ENCODE measurements at regions not wholly inside any gene's neighbourhood (a gene's known extent, or its start where the extent isn't known, plus 50 kb on each side); places are given as distances from the start of the nearest gene placed in this dataset.

GRCh38 chr22:27347951-27348350 lies 453.6 kb downstream of the MN1 start:
- DNase-seq (ENCODE audit: low read depth): no peak

GRCh38 chr22:27348634-27349033 lies 452.9 kb downstream of the MN1 start:
- no peak for DNase-seq (ENCODE audit: low read depth)

GRCh38 chr22:27349456-27349855 lies 452.1 kb downstream of the MN1 start:
- DNase-seq (ENCODE audit: low read depth): no peak

- no peak for DNase-seq (ENCODE audit: low read depth)
These were observed 451.2 kb downstream of the MN1 start for GRCh38 chr22:27350306-27350705.

- no peak for DNase-seq (ENCODE audit: low read depth)
These were observed 449.1 kb downstream of the MN1 start for GRCh38 chr22:27352426-27352825.

GRCh38 chr22:27358096-27358870 lies 443.3 kb downstream of the MN1 start:
- no peak for DNase-seq (ENCODE audit: low read depth)

GRCh38 chr22:27370269-27370668 lies 431.3 kb downstream of the MN1 start:
- DNase-seq (ENCODE audit: low read depth): no peak

- DNase-seq (ENCODE audit: low read depth): no peak
These were observed 430.6 kb downstream of the MN1 start for GRCh38 chr22:27370987-27371386.

GRCh38 chr22:27372364-27372763 lies 429.2 kb downstream of the MN1 start:
- DNase-seq (ENCODE audit: low read depth): no peak

GRCh38 chr22:27372969-27373670 lies 428.4 kb downstream of the MN1 start:
- DNase-seq (ENCODE audit: low read depth): no peak

- DNase-seq (ENCODE audit: low read depth): no peak
These were observed 423.9 kb downstream of the MN1 start for GRCh38 chr22:27377501-27378295.

GRCh38 chr22:27378311-27378800 lies 423.2 kb downstream of the MN1 start:
- no peak for DNase-seq (ENCODE audit: low read depth)

GRCh38 chr22:27378995-27379394 lies 422.6 kb downstream of the MN1 start:
- no peak for DNase-seq (ENCODE audit: low read depth)

- DNase-seq (ENCODE audit: low read depth): no peak
These were observed 420.7 kb downstream of the MN1 start for GRCh38 chr22:27380855-27381254.

- no peak for DNase-seq (ENCODE audit: low read depth)
These were observed 420.0 kb downstream of the MN1 start for GRCh38 chr22:27381552-27381951.

- no peak for DNase-seq (ENCODE audit: low read depth)
These were observed 419.4 kb downstream of the MN1 start for GRCh38 chr22:27381960-27382742.

- no peak for DNase-seq (ENCODE audit: low read depth)
These were observed 418.6 kb downstream of the MN1 start for GRCh38 chr22:27382947-27383346.

- DNase-seq (ENCODE audit: low read depth): no peak
These were observed 417.7 kb downstream of the MN1 start for GRCh38 chr22:27383896-27384295.

GRCh38 chr22:27385261-27385998 lies 416.1 kb downstream of the MN1 start:
- DNase-seq (ENCODE audit: low read depth): no peak

- DNase-seq (ENCODE audit: low read depth): no peak
These were observed 415.4 kb downstream of the MN1 start for GRCh38 chr22:27386186-27386585.

GRCh38 chr22:27387561-27387960 lies 414.0 kb downstream of the MN1 start:
- DNase-seq (ENCODE audit: low read depth): no peak

Data from T follicular helper cell (primary cell).